Stimulated activated naive B cell treated with anti-CD40 and anti-IgM and Interleukin-4, amounts not matched to agents 10 μg/mL and 1 μg/mL and 100 μg/mL, for 72 hours (primary cell): ENCODE measurements at regions not wholly inside any gene's neighbourhood (a gene's known extent, or its start where the extent isn't known, plus 50 kb on each side); places are given as distances from the start of the nearest gene placed in this dataset.
"Not testable (repeated sequence)": the region's sequence is repeated elsewhere in the genome, so short reads cannot be mapped to it uniquely, and the experiment has no call there.

ENCODE experiments used
- ATAC-seq, 2 donors: fragments of 150-1000 bp; cut with Tn5 transposase; replicated peaks; 2 replicates each; pipeline ENCODE4 v1.10.0; 2021; ENCODE audit warnings: moderate library complexity in 1 of 2
- DNase-seq: peaks from one replicate; pipeline ENCODE4 v3.0.0; 2021
- H3K27ac Mint-ChIP-seq: one replicate; pipeline ENCODE4 v1.8.0; 2022; ENCODE audit warnings: mild to moderate bottlenecking, mixed read lengths
- H3K27me3 Mint-ChIP-seq, 2 donors: one replicate each; pipeline ENCODE4 v1.8.0; 2022; ENCODE audit warnings: mixed read lengths in 2 of 2
- H3K36me3 Mint-ChIP-seq, 2 donors: one replicate each; pipeline ENCODE4 v1.8.0; 2022; ENCODE audit warnings: mixed read lengths in 2 of 2, mild to moderate bottlenecking in 1 of 2
- H3K4me1 Mint-ChIP-seq, 2 donors: one replicate each; pipeline ENCODE4 v1.8.0; 2022; ENCODE audit warnings: mixed read lengths in 2 of 2, mild to moderate bottlenecking in 1 of 2
- H3K4me3 Mint-ChIP-seq, 2 donors: one replicate each; pipeline ENCODE4 v1.8.0; 2022; ENCODE audit warnings: mild to moderate bottlenecking in 2 of 2, mixed read lengths in 2 of 2, moderate library complexity in 1 of 2
- H3K9me3 Mint-ChIP-seq, 2 donors: one replicate each; pipeline ENCODE4 v1.8.0; 2022; ENCODE audit warnings: mixed read lengths in 2 of 2, mild to moderate bottlenecking in 1 of 2

- DNase-seq (no peak), ATAC-seq (no peak)
- Mint-ChIP-seq H3K27me3 (no peaks in the 10 kb centered on the region), H3K27ac (no peak overlapping the region), H3K9me3 (peaks cover 8 to 10% of the 10 kb centered on the region in 2 donors), H3K36me3 (no peaks in the 10 kb centered on the region), H3K4me1 (no peaks in the 10 kb centered on the region), H3K4me3 (no peak overlapping the region)
Observed at GRCh38 chr1:79912813-79913212, 906.3 kb upstream of the ADGRL4 start.

GRCh38 chr1:79903321-79903720 is 896.8 kb upstream of the ADGRL4 start:
- Mint-ChIP-seq H3K9me3 (peaks cover 5 to 8% of the 10 kb centered on the region in 2 donors), H3K27ac (no peak overlapping the region), H3K4me3 (no peak overlapping the region), H3K36me3 (no peaks in the 10 kb centered on the region), H3K4me1 (no peaks in the 10 kb centered on the region), H3K27me3 (no peaks in the 10 kb centered on the region)
- no peak for ATAC-seq
- DNase-seq = no peak

GRCh38 chr1:79902418-79902817 is 895.9 kb upstream of the ADGRL4 start:
- H3K36me3 Mint-ChIP-seq = no peaks in the 10 kb centered on the region
- DNase-seq = no peak
- no peaks in the 10 kb centered on the region for H3K4me1 Mint-ChIP-seq
- no peak overlapping the region for H3K27ac Mint-ChIP-seq
- H3K4me3 Mint-ChIP-seq = no peak overlapping the region
- H3K9me3 Mint-ChIP-seq = peaks cover 5 to 7% of the 10 kb centered on the region in 2 donors
- ATAC-seq = no peak
- H3K27me3 Mint-ChIP-seq = no peaks in the 10 kb centered on the region

- H3K27ac Mint-ChIP-seq = no peak overlapping the region
- H3K4me1 Mint-ChIP-seq = no peaks in the 10 kb centered on the region
- no peaks in the 10 kb centered on the region for H3K36me3 Mint-ChIP-seq
- H3K9me3 Mint-ChIP-seq = peaks cover 2 to 5% of the 10 kb centered on the region in 2 donors
- ATAC-seq (no peak), DNase-seq (no peak)
- H3K4me3 Mint-ChIP-seq = no peak overlapping the region
- no peaks in the 10 kb centered on the region for H3K27me3 Mint-ChIP-seq
Observed at GRCh38 chr1:79899914-79900313, 893.4 kb upstream of the ADGRL4 start.

- Mint-ChIP-seq H3K36me3 (no peaks in the 10 kb centered on the region), H3K27me3 (no peaks in the 10 kb centered on the region), H3K4me3 (no peak overlapping the region), H3K27ac (no peak overlapping the region), H3K9me3 (peaks cover 4 to 7% of the 10 kb centered on the region in 2 donors), H3K4me1 (no peaks in the 10 kb centered on the region)
- DNase-seq (no peak), ATAC-seq (no peak)
Observed at GRCh38 chr1:79896140-79896539, 889.6 kb upstream of the ADGRL4 start.

GRCh38 chr1:79895573-79895972 is 889.0 kb upstream of the ADGRL4 start:
- no peak overlapping the region for H3K27ac Mint-ChIP-seq
- H3K36me3 Mint-ChIP-seq = no peaks in the 10 kb centered on the region
- H3K4me1 Mint-ChIP-seq = no peaks in the 10 kb centered on the region
- H3K27me3 Mint-ChIP-seq = no peaks in the 10 kb centered on the region
- ATAC-seq = no peak
- peaks cover 4 to 10% of the 10 kb centered on the region in 2 donors for H3K9me3 Mint-ChIP-seq
- no peak for DNase-seq
- H3K4me3 Mint-ChIP-seq = no peak overlapping the region

GRCh38 chr1:79894129-79894528 is 887.6 kb upstream of the ADGRL4 start:
- ATAC-seq, H3K4me1 Mint-ChIP-seq, H3K27me3 Mint-ChIP-seq, H3K27ac Mint-ChIP-seq, DNase-seq, H3K36me3 Mint-ChIP-seq, H3K4me3 Mint-ChIP-seq: not testable (repeated sequence)
- H3K9me3 Mint-ChIP-seq = peaks cover 4 to 16% of the 10 kb centered on the region in 2 donors

GRCh38 chr1:79887059-79887458 is 880.5 kb upstream of the ADGRL4 start:
- Mint-ChIP-seq H3K9me3 (peaks cover 10 to 25% of the 10 kb centered on the region in 2 donors), H3K27ac (no peak overlapping the region), H3K36me3 (no peaks in the 10 kb centered on the region), H3K27me3 (no peaks in the 10 kb centered on the region), H3K4me1 (no peaks in the 10 kb centered on the region), H3K4me3 (no peak overlapping the region)
- DNase-seq (no peak), ATAC-seq (no peak)

- H3K27me3 Mint-ChIP-seq = no peaks in the 10 kb centered on the region
- ATAC-seq (no peak), DNase-seq (no peak)
- peaks cover 14 to 21% of the 10 kb centered on the region in 2 donors for H3K9me3 Mint-ChIP-seq
- no peak overlapping the region for H3K27ac Mint-ChIP-seq
- H3K4me1 Mint-ChIP-seq = no peaks in the 10 kb centered on the region
- no peaks in the 10 kb centered on the region for H3K36me3 Mint-ChIP-seq
- no peak overlapping the region for H3K4me3 Mint-ChIP-seq
Observed at GRCh38 chr1:79885101-79885500, 878.6 kb upstream of the ADGRL4 start.

- Mint-ChIP-seq H3K4me3 (no peak overlapping the region), H3K9me3 (peaks cover 9 to 22% of the 10 kb centered on the region in 2 donors), H3K4me1 (no peaks in the 10 kb centered on the region), H3K27me3 (no peaks in the 10 kb centered on the region), H3K36me3 (no peaks in the 10 kb centered on the region), H3K27ac (no peak overlapping the region)
- ATAC-seq = no peak
- no peak for DNase-seq
Observed at GRCh38 chr1:79877086-79877485, 870.6 kb upstream of the ADGRL4 start.

- DNase-seq (no peak), ATAC-seq (no peak)
- Mint-ChIP-seq H3K36me3 (no peaks in the 10 kb centered on the region), H3K9me3 (peaks cover 5 to 19% of the 10 kb centered on the region in 2 donors), H3K4me3 (no peak overlapping the region), H3K27me3 (no peaks in the 10 kb centered on the region), H3K27ac (no peak overlapping the region), H3K4me1 (no peaks in the 10 kb centered on the region)
Observed at GRCh38 chr1:79875187-79875586, 868.7 kb upstream of the ADGRL4 start.

GRCh38 chr1:79874289-79874688 is 867.8 kb upstream of the ADGRL4 start:
- Mint-ChIP-seq H3K27ac (no peak overlapping the region), H3K4me1 (no peaks in the 10 kb centered on the region), H3K36me3 (no peaks in the 10 kb centered on the region), H3K4me3 (no peak overlapping the region), H3K9me3 (peaks cover 3 to 14% of the 10 kb centered on the region in 2 donors), H3K27me3 (no peaks in the 10 kb centered on the region)
- no peak for ATAC-seq
- DNase-seq = no peak

GRCh38 chr1:79859212-79859948 is 852.9 kb upstream of the ADGRL4 start:
- Mint-ChIP-seq H3K36me3 (peaks cover 0 to 1% of the 10 kb centered on the region in 2 donors), H3K4me1 (no peaks in the 10 kb centered on the region), H3K4me3 (no peak overlapping the region)

GRCh38 chr1:79852004-79852403 is 845.5 kb upstream of the ADGRL4 start:
- Mint-ChIP-seq H3K36me3 (peaks cover 0 to 1% of the 10 kb centered on the region in 2 donors), H3K27ac (no peak overlapping the region), H3K4me1 (no peaks in the 10 kb centered on the region), H3K9me3 (peaks cover 0 to 1% of the 10 kb centered on the region in 2 donors), H3K27me3 (no peaks in the 10 kb centered on the region), H3K4me3 (no peak overlapping the region)
- DNase-seq = no peak
- ATAC-seq = no peak

More at GRCh38 chr1:79859212-79859948, 852.9 kb upstream of the ADGRL4 start:
- no peak overlapping the region for H3K27ac Mint-ChIP-seq
- no peaks in the 10 kb centered on the region for H3K27me3 Mint-ChIP-seq
- no peak for ATAC-seq
- no peak for DNase-seq
- peaks cover 4 to 9% of the 10 kb centered on the region in 2 donors for H3K9me3 Mint-ChIP-seq

GRCh38 chr1:79849388-79849787 is 842.9 kb upstream of the ADGRL4 start:
- no peaks in the 10 kb centered on the region for H3K4me1 Mint-ChIP-seq
- H3K36me3 Mint-ChIP-seq = no peaks in the 10 kb centered on the region
- ATAC-seq = no peak
- H3K4me3 Mint-ChIP-seq = no peak overlapping the region
- H3K27ac Mint-ChIP-seq = no peak overlapping the region
- no peaks in the 10 kb centered on the region for H3K9me3 Mint-ChIP-seq
- DNase-seq = no peak
- H3K27me3 Mint-ChIP-seq = no peaks in the 10 kb centered on the region
